ENCODE measurements at regions not wholly inside any gene's neighbourhood (a gene's known extent, or its start where the extent isn't known, plus 50 kb on each side); places are given as distances from the start of the nearest gene placed in this dataset.

DNA sequence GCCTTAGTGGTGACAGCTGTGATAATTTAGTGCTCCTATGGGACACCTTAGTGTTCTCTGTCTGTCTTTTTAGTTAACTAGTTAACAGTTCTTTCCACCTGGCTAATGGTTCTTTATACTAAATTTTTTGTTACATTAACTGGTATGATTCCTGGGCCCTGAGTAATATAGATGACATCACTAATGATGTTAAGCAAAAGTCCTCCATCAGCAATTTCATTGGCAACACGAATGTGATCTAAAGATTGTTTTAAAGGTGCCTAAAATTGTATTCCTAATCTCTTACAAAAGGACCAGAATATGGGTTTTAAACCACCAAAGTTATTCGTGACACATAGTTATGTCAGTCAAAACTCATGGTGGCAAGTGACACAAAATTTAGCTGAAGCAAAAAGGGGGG lies 235.3 kb downstream of the TENT4A start:
- no peak for TF ChIP-seq POLR2A (IDR thresholded peaks at IDR 0.05)
- TF ChIP-seq, protein P1, sequence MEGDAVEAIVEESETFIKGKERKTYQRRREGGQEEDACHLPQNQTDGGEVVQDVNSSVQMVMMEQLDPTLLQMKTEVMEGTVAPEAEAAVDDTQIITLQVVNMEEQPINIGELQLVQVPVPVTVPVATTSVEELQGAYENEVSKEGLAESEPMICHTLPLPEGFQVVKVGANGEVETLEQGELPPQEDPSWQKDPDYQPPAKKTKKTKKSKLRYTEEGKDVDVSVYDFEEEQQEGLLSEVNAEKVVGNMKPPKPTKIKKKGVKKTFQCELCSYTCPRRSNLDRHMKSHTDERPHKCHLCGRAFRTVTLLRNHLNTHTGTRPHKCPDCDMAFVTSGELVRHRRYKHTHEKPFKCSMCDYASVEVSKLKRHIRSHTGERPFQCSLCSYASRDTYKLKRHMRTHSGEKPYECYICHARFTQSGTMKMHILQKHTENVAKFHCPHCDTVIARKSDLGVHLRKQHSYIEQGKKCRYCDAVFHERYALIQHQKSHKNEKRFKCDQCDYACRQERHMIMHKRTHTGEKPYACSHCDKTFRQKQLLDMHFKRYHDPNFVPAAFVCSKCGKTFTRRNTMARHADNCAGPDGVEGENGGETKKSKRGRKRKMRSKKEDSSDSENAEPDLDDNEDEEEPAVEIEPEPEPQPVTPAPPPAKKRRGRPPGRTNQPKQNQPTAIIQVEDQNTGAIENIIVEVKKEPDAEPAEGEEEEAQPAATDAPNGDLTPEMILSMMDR (IDR thresholded peaks at IDR 0.05) = no peak
